ENCODE measurements at regions not wholly inside any gene's neighbourhood (a gene's known extent, or its start where the extent isn't known, plus 50 kb on each side); places are given as distances from the start of the nearest gene placed in this dataset.
"Not testable (repeated sequence)": the region's sequence is repeated elsewhere in the genome, so short reads cannot be mapped to it uniquely, and the experiment has no call there.

DNA sequence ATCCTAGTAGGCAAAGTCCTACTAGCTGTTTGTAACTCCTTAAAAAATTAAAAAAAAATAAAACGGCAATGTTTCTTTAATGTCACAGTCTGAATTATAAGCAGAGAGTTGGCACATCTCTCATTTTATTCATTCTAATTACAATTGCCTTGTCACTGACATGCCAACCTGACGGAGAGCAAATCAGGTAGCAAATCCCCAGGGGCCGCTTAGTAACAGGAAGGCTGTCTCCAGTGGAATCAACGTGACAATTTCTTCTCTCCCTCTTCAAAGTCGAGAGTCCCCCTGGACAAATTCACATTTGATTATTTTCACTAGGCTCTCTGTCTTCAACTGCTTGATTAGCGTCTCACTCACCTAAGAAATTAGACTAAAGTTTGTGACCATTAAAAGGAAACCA lies 1598.9 kb upstream of the PIK3C3 start:
- no peak for DNase-seq (ENCODE audit: extremely low read depth, low read depth, low spot score)

- DNase-seq (ENCODE audit: extremely low read depth, low read depth, low spot score) = no peak
These were observed 1599.3 kb upstream of the PIK3C3 start for GRCh38 chr18:40355726-40356125.

DNA sequence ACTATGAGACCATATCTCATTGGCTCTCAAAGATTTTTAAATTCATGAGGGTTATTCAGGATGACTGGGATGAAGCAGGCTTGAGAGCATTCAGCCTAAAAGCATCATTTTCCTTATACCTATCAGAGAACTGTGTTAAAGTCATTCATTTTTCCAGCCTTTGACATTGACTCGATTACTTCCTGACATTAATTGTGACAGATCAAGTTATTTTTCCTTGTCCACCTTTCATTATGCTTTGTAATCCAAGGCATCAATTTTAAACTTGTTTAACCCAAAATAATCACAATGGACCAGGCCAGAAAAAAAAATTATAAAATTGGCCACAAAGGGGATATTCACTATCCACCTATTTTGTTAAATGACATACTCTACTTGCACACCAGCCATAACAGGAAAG lies 1606.8 kb upstream of the PIK3C3 start:
- DNase-seq (ENCODE audit: extremely low read depth, low read depth, low spot score) = no peak

DNA sequence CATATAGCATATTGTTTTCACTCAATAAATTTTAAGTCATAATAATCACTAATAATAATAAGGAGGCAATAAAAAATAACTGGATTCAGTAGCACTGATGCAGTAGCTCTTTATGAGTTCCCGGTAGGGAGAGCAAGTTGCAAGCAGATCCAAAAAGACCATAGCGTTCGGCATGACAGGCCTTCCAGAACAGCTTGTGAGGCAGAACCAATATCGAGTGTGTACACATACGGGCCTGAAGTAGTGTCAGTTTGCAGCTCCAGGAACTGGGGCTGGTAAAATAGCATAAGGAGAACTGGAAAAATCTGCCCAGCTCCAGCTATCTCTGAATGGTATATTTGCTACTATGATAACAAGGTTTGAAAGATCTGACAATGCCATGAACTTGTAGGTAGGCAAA lies 1607.8 kb upstream of the PIK3C3 start:
- DNase-seq (ENCODE audit: extremely low read depth, low read depth, low spot score) = no peak

DNA sequence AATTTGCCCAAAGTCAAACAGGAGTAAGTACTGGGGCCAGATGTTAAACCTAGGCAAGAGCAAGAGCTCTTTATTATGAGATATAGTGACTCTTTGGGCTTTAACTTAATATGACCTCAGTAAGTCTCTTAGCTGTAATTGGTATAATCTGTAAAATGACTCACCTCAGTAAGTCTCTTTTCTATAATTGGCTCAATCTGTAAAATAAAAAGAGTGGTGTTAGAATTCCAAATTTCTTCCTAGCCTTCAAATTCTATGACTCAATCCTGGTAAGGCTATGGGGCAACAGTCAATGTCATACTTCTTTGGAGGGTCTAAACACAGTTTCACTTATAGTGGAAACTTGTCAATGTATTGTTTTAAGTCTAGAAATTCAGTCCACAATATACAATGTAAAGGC lies 1608.9 kb upstream of the PIK3C3 start:
- no peak for DNase-seq (ENCODE audit: extremely low read depth, low read depth, low spot score)

DNA sequence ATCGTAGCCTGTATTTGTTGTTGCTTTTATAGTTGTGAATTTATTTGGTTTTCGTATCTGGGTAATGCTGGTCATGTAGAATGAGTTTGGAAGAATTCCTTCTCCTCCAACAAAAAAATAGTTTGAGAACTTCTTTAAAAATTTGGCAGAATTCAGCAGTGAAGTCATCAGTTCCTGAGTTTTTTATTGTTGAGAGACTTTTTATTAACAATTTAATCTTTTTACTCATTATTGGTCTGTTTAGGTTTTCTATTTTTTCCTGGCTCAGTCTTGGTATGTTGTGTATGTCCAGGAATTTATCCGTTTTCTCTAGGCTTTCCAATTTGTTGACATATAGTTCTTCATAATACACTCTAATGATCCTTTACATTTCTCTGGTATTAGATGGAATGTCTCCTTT lies 1613.3 kb upstream of the PIK3C3 start:
- DNase-seq (ENCODE audit: extremely low read depth, low read depth, low spot score) = no peak

- no peak for DNase-seq (ENCODE audit: extremely low read depth, low read depth, low spot score)
These were observed 1616.8 kb upstream of the PIK3C3 start for GRCh38 chr18:40338284-40338683.

DNA sequence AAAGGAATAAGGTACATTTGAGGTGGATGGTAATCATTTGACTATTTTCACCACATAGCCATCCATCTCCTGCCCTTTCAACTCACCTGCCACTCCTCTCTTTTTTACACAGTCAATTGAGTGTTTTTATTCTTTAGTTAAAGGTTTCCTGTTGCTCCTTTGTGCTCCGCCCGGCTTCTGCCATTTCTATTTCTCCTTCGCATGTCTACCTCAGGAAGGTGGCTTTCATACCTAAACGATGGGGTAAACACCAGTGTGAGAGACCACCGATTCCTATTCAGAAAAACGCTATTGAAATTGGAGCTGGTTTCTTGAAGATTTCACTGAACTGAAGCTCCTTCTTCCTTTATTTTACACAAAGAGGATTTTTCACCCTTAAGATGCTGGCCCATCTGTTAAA lies 1628.0 kb upstream of the PIK3C3 start:
- no peak for DNase-seq (ENCODE audit: extremely low read depth, low read depth, low spot score)

DNA sequence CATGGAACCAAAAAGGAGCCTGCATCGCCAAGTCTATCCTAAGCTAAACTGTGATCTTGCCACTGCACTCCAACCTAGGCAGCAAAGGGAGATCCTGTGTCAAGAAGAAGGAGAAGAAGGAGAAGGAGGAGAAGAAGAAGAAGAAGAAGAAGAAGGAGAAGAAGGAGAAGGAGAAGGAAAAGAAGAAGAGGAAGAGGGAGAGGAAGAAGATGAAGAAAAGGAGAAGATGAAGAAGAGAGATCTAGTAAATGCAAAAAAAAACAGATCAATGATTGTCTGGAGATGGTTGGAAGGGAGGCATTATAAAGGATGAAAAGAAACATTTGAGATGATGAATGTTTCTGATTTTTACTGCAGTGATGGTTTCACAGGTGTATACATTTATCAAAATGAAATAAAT lies 1629.0 kb upstream of the PIK3C3 start:
- no peak for DNase-seq (ENCODE audit: extremely low read depth, low read depth, low spot score)

- no peak for DNase-seq (ENCODE audit: extremely low read depth, low read depth, low spot score)
These were observed 1640.8 kb upstream of the PIK3C3 start for GRCh38 chr18:40314199-40314598.

DNA sequence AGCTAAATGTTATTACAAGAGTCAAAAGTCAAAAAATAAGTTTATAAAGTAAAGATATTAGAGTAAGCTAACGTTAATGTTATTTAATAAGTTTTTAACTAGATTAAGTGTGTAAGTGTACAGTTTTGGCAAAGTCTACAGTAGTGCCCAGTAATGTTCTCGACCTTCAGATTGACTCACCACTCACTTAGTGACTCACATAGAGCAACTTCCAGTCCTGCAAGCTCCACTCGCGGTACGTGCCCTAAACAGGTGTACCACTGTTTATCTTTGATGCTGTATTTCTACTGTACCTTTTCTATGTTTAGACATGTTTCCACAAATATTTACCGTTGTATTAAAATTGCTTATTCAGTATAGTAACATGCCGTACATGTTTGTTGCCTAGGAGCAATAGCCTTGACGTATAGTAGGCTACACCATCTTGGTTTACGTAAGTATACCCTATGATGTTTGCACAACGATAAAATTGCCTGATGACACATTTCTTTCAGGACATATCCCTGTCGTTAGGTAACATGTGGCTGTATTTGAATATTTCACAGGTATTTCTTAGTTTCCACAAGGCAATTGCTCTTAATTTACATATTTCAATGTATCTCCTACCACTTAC lies 1641.9 kb upstream of the PIK3C3 start:
- no peak for DNase-seq (ENCODE audit: extremely low read depth, low read depth, low spot score)

DNA sequence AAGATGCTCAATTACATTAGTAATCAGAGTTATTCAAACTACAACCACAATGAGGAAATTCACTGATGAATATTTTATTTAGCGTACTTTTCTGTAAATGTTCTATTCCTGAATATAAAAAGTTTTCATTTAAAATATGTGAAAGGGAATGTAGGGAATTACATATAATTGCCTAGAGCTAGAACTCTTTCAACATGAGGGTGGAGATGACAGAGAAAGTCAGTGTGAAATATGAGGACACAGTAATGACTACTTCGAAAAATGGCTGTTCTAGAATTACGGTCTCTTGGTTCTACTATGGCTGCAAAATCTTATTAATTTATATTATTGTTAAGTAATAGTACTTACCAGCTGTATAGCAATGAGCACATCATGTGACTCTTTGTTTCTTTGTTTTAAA lies 1647.4 kb upstream of the PIK3C3 start:
- DNase-seq (ENCODE audit: extremely low read depth, low read depth, low spot score) = no peak

GRCh38 chr18:40296717-40297413 lies 1658.2 kb upstream of the PIK3C3 start:
- DNase-seq (ENCODE audit: extremely low read depth, low read depth, low spot score) = no peak

GRCh38 chr18:40292985-40293710 lies 1661.9 kb upstream of the PIK3C3 start:
- DNase-seq (ENCODE audit: extremely low read depth, low read depth, low spot score) = no peak

DNA sequence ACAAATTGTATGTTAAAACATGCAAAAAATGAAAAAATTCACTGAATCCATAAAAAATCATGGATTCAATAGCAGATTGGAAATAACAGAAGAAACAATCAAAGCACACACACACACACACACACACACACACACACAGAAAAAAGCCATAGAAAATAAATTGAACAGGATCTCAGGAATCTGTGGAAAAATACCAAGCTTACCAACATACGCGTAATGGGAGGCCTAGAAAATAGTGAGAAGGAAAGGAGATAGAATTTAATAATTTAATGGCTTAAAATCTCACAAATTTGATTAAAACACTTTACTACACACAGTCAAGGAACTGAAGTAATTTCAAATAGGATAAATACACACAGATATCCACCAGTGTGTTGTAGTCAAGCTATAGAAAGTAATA lies 1671.5 kb upstream of the PIK3C3 start:
- no peak for DNase-seq (ENCODE audit: extremely low read depth, low read depth, low spot score)

GRCh38 chr18:40281356-40281755 lies 1673.7 kb upstream of the PIK3C3 start:
- not testable (repeated sequence) for DNase-seq (ENCODE audit: extremely low read depth, low read depth, low spot score)

- no peak for DNase-seq (ENCODE audit: extremely low read depth, low read depth, low spot score)
These were observed 1680.3 kb upstream of the PIK3C3 start for GRCh38 chr18:40274618-40275196.

GRCh38 chr18:40272630-40273231 lies 1682.3 kb upstream of the PIK3C3 start:
- DNase-seq (ENCODE audit: extremely low read depth, low read depth, low spot score) = no peak

GRCh38 chr18:40259115-40259835 lies 1695.8 kb upstream of the PIK3C3 start:
- no peak for DNase-seq (ENCODE audit: extremely low read depth, low read depth, low spot score)

DNA sequence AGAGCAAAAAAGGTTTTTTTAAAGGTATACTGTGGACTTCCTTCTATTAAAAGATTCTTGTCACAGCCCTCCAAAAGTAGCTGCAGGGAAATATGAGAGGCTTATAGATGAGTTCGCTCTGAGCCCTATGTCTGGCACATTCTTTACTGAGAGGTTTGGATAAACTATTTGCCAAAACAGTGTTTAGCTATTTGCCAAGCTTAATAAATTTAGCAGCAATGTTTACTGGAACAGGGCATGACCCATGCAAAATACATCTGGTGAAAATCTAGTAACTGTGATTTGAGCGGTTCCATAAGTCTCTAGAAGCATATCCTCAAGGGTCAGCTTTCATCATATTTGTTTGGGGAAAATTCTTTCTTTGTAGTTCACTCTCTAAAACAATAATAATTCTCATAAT lies 1696.7 kb upstream of the PIK3C3 start:
- no peak for DNase-seq (ENCODE audit: extremely low read depth, low read depth, low spot score)

DNA sequence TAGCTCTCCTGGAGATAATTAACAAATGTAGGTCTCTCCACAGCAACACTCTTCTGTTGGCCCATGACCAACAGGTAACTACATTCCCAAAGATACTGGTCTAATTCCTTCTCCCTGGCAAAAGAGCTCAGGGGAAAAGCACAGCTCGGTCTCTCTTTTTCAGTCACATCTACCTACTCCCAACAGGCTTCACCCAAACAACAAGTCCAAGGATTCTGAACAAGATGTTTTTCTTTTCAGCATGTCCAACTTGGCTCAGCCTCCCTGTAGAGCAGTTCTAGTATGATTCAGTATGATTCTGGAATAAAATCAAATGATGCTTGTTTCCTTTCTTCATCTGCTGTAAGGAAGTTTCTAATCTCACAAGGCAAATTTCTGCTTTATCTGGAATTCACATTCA lies 1704.8 kb upstream of the PIK3C3 start:
- DNase-seq (ENCODE audit: extremely low read depth, low read depth, low spot score) = no peak

Data from glomerular endothelial cell (primary cell).